ENCODE measurements at regions not wholly inside any gene's neighbourhood (a gene's known extent, or its start where the extent isn't known, plus 50 kb on each side); places are given as distances from the start of the nearest gene placed in this dataset.

DNA sequence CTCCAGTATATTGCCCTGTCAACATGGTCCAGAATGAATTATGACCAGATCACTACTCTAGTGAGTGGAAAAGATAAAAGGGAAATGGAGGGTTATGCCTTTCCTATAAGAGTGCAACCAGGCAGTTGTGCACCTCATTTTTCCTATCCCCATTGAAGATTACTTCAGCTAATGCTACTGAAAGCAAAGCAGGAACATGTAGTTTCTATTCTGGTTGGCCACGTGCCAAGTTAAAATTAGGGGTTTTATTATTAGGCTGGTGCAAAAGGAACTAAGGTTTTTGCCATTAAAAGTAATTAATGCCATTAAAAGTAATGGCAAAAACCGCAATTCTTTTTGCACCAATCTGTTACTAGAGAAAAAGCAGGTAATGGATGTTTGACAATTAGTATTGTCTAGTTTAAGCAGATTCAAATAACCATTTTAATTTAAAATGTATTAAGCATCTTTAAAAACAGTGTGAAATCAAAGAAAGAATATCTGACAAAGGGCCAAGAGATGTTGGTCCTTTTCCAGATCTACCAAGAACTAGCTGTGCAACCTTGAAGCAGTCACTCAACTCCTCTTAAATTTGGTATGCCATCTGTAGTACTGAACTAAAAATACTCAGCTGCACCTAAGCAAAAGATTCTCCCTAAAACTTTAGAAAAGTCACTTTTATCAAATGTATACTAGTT lies 567.5 kb upstream of the CCDC54 start:
- peak; percentile 25 for DNase-seq (ENCODE audit: low read depth)
- H3K4me3 ChIP-seq (ENCODE audit: low read depth, low read length), result no peak overlapping the region
- no peak for TF ChIP-seq CTCF (IDR thresholded peaks at IDR 0.05; ENCODE audit: insufficient read depth, low read length)

GRCh38 chr3:106810300-106810875 lies 566.9 kb upstream of the CCDC54 start:
- DNase-seq (ENCODE audit: low read depth), result peak; percentile 78
- H3K4me3 ChIP-seq (ENCODE audit: low read depth, low read length), result no peak overlapping the region
- no peak for TF ChIP-seq CTCF (IDR thresholded peaks at IDR 0.05; ENCODE audit: insufficient read depth, low read length)

DNA sequence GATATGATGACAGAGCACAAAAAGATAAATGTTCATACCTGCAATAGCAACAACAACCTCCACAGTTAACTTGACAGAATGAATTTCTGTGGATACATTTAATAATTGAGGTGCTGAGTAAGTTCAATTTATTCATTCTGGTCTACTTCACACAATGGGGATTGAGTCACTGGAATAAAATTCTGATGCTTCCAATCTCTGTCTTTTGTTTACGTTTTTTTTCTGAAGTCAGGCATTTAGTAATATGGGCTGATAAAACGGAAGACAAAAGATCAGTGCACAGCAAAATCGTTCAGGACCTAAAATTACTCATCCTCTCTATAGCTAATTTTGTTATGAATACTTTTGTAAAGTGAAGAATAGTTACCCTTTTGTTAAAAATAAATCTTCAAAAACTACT lies 565.9 kb upstream of the CCDC54 start:
- TF ChIP-seq CTCF (IDR thresholded peaks at IDR 0.05; ENCODE audit: insufficient read depth, low read length), result no peak
- DNase-seq (ENCODE audit: low read depth), result peak; percentile 85
- H3K4me3 ChIP-seq (ENCODE audit: low read depth, low read length), result no peak overlapping the region

GRCh38 chr3:106813742-106814141 lies 563.5 kb upstream of the CCDC54 start:
- TF ChIP-seq CTCF (IDR thresholded peaks at IDR 0.05; ENCODE audit: insufficient read depth, low read length), result no peak
- no peak overlapping the region for H3K4me3 ChIP-seq (ENCODE audit: low read depth, low read length)
- DNase-seq (ENCODE audit: low read depth), result peak; percentile 68

DNA sequence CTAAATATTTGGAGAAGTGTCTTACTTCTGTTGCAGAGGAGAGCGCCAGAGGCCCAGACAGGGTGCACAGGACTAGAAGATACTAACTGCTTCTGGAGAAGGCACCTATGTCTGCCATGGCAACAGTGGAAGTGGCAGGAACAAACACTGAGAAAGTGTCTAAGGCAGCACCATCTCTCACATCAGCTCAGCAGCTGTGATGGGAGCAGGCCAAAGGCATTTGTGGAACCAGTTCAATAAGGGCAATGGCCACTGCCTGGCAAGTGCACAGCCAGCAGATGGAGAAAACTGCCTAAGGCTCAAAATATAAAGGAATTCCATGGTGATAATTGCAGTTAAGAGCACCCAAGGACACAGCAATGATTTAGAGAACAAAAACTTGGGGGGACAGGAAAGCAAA lies 563.0 kb upstream of the CCDC54 start:
- TF ChIP-seq CTCF (IDR thresholded peaks at IDR 0.05; ENCODE audit: insufficient read depth, low read length), result no peak
- H3K4me3 ChIP-seq (ENCODE audit: low read depth, low read length), result no peak overlapping the region
- DNase-seq (ENCODE audit: low read depth), result peak; percentile 58

- no peak for DNase-seq (ENCODE audit: low read depth)
- no peak for TF ChIP-seq CTCF (IDR thresholded peaks at IDR 0.05; ENCODE audit: insufficient read depth, low read length)
- no peak overlapping the region for H3K4me3 ChIP-seq (ENCODE audit: low read depth, low read length)
Observed at GRCh38 chr3:106816838-106817237, 560.4 kb upstream of the CCDC54 start.

GRCh38 chr3:106817706-106818105 lies 559.5 kb upstream of the CCDC54 start:
- DNase-seq (ENCODE audit: low read depth), result no peak
- TF ChIP-seq CTCF (IDR thresholded peaks at IDR 0.05; ENCODE audit: insufficient read depth, low read length), result no peak
- H3K4me3 ChIP-seq (ENCODE audit: low read depth, low read length), result no peak overlapping the region
